ENCODE measurements at regions not wholly inside any gene's neighbourhood (a gene's known extent, or its start where the extent isn't known, plus 50 kb on each side); places are given as distances from the start of the nearest gene placed in this dataset.

- no peak for TF ChIP-seq GATA2 (IDR thresholded peaks at IDR 0.05; ENCODE audit: low read depth, low read length)
- TF ChIP-seq GATA3 (IDR thresholded peaks at IDR 0.05; ENCODE audit: low read depth, low read length), result no peak
Measured at GRCh38 chr10:130387936-130388580, 251.9 kb downstream of the GLRX3 start.

Data from SH-SY5Y (cell line).